HG03354 (cell line): ENCODE measurements at regions not wholly inside any gene's neighbourhood (a gene's known extent, or its start where the extent isn't known, plus 50 kb on each side); places are given as distances from the start of the nearest gene placed in this dataset.
"Not testable (repeated sequence)": the region's sequence is repeated elsewhere in the genome, so short reads cannot be mapped to it uniquely, and the experiment has no call there.

Experiments used
- ATAC-seq: cut with Tn5 transposase; IDR thresholded peaks from one replicate; pipeline ENCODE4 v1.9.1; 2021; ENCODE audit warnings: mild to moderate bottlenecking; ENCODE audit not compliant: unreplicated experiment, poor library complexity, severe bottlenecking

DNA sequence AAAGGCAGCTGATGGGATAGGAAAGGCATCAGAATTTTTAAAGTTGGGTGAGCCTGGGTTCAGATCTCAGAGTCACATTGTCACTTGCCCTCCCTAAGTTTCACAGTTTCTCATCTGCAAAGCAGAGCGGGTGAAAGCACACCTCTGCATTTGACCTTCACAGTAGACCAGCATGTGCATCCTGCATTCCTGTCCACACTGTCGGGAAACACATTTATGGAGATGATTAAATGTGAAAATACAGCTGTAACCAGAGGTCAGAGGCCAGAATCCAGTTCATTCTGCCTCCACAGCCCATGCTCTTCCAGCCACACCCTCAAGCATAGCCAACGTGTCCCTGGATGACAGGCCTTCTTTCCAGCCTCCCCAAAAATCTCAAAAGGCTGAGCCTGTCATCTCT is 392.0 kb upstream of the MYT1L start:
- ATAC-seq, result no peak

DNA sequence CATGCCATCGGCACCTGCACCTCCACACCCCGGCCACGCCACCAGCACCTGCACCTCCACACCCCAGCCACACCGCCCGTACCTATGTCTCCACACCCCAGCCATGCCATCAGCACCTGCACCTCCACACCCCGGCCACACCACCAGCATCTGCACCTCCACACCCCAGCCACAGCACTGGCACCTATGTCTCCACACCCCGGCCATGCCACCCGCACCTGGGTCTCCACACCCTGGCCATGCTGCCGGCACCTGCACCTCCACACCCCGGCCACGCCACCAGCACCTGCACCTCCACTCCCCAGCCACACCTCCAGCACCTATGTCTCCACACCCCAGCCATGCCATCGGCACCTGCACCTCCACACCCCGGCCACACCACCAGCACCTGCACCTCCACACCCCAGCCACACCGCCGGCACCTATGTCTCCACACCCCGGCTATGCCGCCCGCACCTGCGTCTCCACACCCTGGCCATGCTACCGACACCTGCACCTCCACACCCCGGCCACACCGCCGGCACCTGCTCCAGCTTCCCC is 390.3 kb upstream of the MYT1L start:
- ATAC-seq, result no peak

DNA sequence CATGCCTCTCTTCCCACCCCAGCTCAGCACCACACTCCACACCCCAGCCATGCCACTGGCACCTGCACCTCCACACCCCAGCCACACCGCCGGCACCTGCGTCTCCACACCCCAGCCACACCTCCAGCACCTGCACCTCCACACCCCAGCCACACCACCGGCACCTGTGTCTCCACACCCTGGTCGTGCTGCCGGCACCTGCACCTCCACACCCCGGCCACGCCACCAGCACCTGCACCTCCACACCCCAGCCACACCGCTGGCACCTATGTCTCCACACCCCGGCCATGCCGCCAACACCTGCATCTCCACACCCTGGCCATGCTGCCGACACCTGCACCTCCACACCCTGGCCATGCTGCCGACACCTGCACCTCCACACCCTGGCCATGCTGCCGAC is 389.7 kb upstream of the MYT1L start:
- ATAC-seq, result not testable (repeated sequence)

DNA sequence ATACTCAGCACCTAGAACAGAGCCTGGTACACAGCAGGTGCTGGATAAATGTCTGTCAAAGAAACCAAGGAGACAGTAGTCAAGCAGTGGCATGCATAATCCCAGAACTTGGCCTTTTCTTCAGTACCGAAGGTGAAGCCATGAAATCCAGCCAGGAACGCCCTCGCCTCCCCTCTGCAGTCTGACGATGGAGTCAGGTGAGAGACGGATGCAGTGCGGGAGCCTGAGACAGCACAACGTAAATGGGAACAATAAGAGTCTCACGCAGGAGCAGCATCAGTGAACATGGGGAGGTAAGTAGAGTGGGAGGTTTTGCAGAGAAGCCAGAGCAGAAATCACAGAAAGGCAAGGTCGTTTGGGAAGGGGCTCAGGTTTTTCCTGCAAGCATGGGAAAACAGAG is 389.3 kb upstream of the MYT1L start:
- no peak for ATAC-seq

DNA sequence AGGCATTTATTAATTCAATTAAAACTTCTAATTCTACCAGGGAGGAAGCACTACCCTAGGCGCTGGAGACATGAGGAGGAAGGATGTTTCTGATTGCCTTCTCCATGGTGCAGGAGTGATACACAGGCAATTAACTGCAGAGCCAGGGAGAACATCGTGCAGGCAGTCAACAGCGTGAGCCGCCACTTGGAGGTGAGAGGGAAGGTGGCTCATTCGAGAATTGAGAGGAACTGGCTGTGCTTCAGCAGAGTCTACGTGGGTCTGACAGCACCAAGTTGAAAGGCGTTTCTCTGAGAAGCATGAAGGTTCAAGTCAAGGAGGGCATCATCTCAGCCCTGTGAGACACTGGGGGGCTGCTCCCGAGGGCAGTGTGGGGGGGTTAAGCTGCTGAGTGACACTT is 388.7 kb upstream of the MYT1L start:
- no peak for ATAC-seq

DNA sequence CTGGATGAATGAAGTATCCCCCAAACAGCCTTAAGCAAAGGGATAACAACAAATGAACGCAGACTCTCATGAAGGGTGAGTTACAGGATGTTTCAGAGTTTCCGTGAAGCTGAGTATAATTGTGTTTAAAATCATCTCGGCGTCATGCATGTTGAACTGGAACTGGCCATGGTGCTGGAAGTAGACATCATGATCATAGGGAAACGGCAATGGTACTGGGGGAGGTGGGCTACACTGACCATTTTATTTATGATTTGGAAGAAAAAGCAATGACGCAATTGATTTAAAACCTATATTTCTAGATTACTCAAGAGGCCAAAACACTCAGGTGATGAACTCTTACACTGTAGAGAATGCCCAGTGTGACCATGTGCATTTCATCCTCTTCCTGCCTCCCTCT is 387.9 kb upstream of the MYT1L start:
- ATAC-seq, result no peak

DNA sequence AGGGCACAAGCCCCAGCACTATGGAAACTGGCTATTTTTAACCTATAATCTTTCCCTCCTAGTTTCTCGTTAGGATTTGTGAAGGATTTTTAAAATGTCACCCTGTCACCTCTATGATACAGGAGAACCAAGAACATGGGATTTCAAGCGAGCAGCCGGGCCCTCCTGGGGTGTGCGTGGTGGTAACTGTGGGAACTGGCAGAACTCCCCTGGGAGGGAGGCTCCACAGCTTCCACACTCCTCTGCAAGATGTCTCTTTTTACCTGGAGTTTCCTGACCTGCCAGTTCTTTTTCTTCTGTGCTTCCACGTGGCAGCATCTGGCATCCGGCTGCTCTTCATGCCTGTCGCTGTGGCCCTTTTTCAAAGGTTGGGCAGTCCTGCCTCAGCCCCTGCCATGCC is 386.3 kb upstream of the MYT1L start:
- no peak for ATAC-seq

DNA sequence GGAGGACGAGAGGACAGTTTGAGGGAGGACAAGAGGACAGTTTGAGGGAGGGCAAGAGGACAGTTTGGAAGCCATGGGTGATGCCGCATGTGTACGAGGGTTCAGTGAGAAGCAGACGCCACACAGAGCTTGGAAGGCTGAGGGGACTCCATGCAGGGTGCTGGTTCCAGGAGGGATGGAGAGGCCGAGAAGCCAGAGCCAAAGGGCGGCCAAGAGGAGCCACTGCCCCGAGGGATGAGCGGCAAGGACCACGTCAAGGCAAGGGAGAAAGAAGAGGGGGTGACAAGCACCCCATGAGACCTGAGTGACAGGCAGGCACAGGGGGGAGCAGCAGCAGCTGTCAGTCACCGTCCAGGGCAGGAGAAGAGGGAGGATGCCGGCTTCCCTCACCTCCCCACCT is 385.7 kb upstream of the MYT1L start:
- ATAC-seq, result no peak

DNA sequence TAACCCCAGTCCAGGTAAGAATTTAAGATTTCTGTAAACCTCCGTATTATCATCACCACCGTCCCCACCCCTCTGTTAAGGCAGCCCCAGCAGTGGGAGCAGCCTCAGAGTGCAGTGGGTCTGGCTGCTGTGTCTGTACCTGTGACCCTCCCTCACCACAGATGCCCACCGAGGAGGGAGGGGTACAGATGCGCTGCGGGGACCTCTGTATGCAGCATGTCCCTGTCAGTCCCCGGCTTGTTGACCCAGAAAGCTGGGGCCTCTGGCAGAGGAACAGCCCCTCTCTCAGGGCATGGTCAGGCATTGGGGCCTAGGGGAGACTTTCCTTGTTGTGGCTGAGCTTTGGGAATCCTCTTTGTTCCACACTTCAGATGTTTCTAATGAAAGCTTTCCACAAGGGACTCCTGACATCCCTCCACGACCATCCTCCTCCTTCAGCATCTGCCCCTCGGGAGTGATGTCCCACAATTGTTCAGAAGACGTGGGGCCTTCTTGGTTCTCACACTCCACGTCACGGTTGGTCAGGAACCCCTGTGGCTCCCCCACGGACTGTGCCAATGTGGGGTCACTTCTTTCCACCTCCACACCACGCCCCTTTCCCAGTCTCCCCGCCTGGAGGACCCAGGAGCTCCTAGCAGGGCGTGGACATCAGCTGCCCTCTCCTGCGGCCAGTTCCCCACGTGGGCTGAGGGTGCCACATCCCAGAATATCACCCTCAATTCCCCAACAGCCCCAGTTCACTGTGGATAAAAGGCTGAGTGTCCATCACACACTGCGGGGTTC is 384.2 kb upstream of the MYT1L start:
- ATAC-seq, result no peak

DNA sequence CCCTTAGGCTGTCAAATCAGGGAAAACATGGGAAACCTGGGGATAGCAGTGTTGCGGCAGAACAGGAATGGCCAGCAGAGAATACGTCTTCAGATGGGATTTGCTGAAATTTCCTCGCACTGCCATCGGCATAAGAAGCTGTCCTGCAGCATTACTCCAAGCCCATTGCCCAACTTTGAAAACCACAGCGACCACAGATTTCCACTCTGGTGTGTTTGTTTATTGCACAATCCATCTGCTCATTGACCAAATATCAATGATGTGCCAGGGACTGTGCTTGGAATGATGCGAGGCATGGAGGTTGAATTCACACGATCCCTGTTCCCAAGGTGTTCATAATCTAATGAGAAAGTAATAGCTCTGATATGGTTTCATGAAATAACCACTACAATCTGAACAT is 383.3 kb upstream of the MYT1L start:
- no peak for ATAC-seq

DNA sequence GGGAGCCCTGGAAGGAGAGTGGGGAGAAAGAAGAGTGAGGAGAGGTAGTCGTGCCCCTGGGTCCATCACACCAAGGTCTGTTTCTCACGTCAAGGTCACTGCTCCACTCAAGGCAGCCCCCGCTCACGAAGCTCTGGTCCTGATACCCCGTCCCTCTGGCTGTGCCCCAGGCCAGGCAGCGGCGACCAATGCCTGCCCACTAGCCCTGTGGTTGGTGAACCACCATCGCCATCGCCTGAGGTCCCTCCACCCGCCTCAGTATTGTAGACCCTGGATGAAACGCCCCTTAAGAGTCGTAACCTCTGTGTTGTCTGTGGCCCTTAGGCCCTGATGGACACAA is 378.3 kb upstream of the MYT1L start:
- no peak for ATAC-seq

DNA sequence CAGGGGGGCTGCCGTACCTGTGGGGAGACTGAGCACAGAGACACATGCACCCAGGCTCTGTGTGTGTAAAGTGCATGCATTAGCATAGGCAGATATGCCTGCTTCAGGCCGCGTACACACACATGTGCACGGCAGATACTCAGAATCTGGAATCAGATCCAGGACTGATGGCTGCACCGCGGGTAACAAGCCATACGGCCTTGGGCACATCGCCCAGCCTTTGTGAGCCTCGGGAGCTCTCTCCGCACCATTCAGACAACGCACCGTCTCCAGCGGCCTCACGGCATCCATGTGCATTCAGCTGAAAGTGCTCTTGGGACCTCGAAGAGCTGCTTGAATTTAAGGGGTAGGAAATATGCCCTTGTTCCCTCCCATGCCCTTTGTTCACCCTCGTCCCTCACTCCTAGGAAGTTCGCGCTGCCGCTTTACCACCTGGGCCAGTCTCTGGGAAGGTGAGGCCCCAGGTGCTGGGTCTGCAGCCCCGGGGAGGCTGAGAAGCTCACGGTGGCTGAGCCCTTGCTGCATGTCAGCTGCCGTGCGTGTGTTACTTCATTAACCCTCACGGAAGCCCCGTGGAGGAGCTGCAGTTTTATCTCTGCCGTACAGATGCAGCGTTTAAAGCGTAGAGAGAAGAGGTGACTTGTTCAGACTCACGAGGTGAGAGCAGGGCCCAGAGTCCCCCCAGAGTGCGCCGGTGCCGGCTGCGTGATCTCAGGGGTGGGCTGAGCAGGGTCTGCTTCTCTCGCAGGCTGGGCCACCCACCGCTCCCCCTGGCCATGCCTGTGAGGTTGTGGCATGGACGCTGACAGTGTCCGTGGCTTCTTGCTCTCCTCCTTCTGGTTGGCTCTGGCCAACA is 377.7 kb upstream of the MYT1L start:
- ATAC-seq, result no peak

DNA sequence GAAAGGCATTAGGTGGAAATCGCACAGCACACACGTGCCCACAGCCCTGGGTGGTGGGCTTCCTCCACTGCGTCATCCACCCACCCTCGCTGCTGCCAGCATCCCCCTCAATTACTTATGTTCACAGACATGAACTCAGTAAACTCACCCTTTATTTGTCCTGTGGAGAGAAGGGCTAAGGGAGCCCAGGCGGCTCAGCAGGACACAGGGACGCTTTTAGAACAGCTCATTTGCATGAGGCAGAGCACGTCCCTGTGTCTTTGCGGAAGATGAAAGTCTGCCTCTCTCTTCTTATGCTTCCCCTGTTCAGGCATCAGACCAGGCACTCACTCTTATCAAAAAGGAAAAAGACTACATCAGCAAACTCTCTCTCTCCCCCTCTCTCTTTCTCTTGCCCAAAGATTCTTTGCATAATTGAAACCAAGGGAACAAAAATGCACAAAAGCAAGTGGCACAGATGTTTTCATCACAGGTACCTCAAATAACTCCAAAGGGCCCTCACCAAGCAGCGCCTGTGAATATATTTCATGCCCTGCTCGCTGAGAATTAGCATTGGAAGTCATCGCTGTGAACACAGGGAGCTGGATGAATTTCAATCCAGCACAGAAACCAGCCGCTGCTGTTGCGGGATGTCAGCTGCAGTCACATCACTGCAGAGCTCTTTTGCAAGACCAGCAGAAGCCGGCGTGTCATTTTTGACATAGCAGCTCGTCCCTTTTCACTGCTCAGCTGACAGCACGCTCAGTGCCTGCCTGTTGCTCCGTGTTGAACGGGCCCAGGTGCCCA is 376.3 kb upstream of the MYT1L start:
- no peak for ATAC-seq

DNA sequence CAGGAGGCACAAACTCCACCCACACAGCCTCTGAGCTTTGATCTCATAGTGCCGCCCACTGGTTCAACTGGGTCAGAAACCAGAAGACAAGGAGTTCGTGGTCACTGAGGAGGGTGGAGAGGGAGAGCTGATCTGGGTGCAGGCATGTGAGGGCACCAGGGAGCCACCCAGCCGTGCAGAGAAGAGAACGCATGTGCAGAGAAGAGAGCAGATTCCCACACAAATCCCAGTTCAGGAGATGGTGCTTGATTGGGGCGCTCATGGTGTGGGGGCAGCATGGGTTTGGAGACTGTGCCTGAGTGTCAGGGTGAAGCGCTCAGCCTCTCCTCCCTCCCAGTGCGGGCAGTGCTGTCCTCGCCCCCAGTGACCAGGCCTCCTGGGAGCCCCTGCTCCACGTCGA is 375.2 kb upstream of the MYT1L start:
- ATAC-seq, result no peak

DNA sequence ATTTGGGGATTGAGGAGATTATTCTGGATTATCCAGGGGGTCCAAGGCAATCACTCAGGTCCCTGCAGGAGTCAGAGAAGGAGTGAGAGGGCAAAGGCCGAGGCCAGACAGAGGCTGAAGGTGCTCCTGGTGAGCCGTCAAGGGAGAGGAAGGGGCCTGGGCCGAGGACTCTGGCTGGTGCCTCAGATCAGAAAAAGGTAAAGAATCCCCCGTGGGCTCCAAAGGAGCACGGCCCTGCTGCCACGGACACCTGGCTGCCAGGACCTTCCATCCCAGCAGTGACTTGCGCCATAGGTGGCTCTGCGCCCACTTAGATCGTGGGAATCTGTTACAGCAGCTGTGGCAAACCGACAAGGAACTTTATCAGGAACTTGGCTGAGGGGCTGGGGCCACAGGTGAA is 374.8 kb upstream of the MYT1L start:
- ATAC-seq, result no peak

DNA sequence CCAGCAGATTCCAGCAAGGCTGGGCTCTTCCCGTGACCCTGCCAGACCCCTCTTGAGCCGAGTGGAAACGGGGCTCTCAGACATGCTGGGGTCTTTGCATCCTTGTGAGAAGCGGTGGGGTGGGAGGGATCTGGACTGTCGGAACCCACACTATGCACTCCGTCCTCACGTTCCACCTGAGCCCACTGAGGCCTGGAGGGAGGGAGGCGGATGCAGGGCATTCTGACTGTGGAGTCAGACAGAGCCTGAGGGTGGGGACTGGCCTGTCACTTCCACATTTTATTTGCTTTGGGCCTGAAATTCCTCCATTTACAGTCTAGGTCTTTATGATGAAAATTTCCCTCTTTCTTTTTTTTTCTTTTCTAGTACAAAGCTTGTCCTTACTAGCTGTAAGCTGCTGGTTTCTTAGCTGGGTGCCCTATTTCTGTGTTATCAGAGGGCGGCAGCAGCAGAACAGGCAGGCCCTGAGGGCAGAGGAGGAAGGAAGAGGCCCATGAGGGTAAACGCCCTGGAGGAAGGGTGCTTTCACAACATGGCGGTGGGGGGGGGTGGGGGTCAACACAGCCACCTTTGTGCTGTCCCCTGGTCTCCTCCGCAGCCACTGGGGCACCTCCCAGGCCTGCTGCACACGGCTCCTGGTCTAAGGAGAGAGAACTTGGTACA is 373.5 kb upstream of the MYT1L start:
- ATAC-seq, result no peak

DNA sequence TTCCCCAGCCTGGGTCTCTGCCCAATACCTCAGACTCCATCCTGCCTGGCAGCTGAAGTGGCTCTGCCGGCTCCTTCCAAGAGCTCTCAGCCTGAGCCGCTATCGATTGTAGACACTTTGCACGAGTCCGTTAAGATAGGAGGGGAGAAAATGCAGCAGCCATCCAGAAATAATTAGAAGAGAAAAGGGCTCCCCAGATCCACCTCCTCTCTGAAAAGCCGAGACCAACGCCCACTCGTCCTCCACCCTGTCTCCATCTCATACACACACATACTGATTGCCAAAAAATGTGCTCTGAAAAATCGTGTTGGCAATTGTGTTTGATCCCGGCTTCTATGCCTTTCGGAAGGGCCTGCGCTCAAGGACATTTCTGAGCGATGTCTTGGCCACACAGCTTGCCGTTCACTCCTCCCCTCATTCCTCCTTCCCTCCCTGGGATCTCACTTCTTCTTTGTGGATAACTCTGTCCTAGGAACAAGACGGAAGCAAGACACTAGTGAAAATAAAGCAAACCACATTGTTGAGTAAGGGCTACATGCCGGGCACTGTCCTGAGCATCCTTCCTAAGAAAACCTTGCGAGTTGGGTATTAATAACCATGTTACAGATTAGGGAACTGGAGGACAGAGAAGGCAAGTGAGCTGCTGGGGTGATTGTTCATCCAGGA is 372.8 kb upstream of the MYT1L start:
- ATAC-seq, result no peak

DNA sequence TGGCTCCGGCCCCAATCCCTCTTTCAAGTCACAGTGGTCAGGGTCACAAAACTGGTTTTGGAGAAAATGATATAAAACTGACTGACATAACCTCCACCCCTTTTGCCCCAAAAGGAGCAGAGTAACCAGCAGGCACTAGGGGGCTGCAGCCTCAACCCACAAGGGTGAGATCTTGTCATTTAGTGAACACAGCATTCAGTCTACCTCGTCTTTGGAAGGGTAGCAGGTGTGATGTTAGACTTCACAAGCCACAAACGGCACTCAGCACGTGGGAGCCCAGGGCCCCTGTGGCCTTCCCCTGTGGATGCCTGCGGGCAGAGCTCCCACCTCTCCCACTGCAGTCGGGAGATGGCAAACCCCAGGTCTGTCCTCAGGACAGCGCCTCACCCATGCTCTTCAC is 372.1 kb upstream of the MYT1L start:
- ATAC-seq, result no peak

DNA sequence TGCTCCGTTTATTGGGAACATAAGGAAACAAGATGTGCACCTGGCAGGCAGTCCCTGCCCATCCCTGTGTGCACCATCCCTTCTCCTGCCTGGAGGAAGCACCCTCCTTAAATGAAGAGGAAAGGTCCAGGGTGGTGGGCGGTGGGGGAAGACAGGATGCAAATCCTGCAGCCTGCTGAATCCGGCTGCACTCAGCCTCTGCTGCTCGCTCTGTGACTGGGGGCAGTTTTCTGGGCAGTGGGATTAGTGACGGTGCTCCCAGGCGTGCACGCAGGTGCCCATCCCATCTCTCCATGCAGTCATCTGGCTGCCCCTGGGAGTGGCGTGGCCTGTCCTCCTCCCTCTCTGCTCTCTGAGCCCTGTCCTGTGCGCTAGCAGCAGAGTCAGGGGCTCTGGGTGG is 371.3 kb upstream of the MYT1L start:
- no peak for ATAC-seq
